Left ventricle myocardium inferior (tissue), 1 donor: ENCODE measurements at regions not wholly inside any gene's neighbourhood (a gene's known extent, or its start where the extent isn't known, plus 50 kb on each side); places are given as distances from the start of the nearest gene placed in this dataset.

Experiments used
- DNase-seq: peaks from one replicate; pipeline ENCODE4 v3.0.0-alpha.2; 2020
- H3K27ac ChIP-seq: fragments of 200-600 bp; replicated peaks from 2 replicates; pipeline ENCODE4 v1.8.0; 2021
- H3K27me3 ChIP-seq: fragments of 200-600 bp; 2 replicates; pipeline ENCODE4 v1.8.0; 2021; ENCODE audit warnings: low read depth
- H3K36me3 ChIP-seq: fragments of 200-600 bp; 2 replicates; pipeline ENCODE4 v1.8.0; 2021
- H3K4me1 ChIP-seq: fragments of 200-600 bp; 2 replicates; pipeline ENCODE4 v1.8.0; 2021
- H3K4me3 ChIP-seq: fragments of 200-600 bp; 2 replicates; pipeline ENCODE4 v1.8.0; 2021; ENCODE audit warnings: mild to moderate bottlenecking, moderate library complexity
- H3K9me3 ChIP-seq: fragments of 200-600 bp; replicated peaks from 2 replicates; pipeline ENCODE4 v1.8.0; 2021
- intact Hi-C: fragments of 100-400 bp; cut with micrococcal nuclease; formaldehyde crosslinking; loops from one replicate; pipeline ENCODE4 v1.11.0; 2022
- TF ChIP-seq, protein P1 (sequence below): fragments of 200-600 bp; IDR thresholded peaks from 2 replicates; pipeline ENCODE4 v1.8.0; 2021; ENCODE audit warnings: antibody characterized with exemption, mild to moderate bottlenecking, borderline replicate concordance
- donor health status: DM: no; HTN: yes; CAD: no; lungs with severe emphysema.

DNA sequence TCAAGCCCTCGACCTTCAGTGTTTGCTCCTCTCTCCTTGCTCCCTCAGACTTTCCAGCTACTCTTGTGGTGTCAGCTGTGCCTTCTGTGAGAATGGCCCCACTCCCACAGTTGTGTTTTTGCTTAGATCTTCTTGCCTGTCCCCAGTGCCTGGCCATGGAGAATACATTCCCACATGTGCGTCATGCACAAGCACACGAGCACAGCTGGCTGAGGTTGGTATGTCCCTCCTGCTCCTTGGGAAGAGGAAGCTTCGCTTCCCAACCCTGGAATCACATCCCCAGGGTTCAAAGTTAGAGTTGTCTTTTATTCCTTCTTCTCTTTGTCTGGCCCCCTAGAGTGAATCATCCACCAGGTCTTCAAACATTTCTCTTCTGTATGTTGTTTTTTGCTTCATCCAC lies 518.6 kb downstream of the CCDC171 start:
- Histone ChIP-seq H3K27me3 (no peaks in the 10 kb centered on the region), H3K9me3 (peaks cover 12% of the 10 kb centered on the region), H3K27ac (no peak overlapping the region), H3K4me3 (no peak overlapping the region), H3K4me1 (no peaks in the 10 kb centered on the region), H3K36me3 (no peaks in the 10 kb centered on the region)
- DNase-seq = no peak
- TF ChIP-seq, protein P1, sequence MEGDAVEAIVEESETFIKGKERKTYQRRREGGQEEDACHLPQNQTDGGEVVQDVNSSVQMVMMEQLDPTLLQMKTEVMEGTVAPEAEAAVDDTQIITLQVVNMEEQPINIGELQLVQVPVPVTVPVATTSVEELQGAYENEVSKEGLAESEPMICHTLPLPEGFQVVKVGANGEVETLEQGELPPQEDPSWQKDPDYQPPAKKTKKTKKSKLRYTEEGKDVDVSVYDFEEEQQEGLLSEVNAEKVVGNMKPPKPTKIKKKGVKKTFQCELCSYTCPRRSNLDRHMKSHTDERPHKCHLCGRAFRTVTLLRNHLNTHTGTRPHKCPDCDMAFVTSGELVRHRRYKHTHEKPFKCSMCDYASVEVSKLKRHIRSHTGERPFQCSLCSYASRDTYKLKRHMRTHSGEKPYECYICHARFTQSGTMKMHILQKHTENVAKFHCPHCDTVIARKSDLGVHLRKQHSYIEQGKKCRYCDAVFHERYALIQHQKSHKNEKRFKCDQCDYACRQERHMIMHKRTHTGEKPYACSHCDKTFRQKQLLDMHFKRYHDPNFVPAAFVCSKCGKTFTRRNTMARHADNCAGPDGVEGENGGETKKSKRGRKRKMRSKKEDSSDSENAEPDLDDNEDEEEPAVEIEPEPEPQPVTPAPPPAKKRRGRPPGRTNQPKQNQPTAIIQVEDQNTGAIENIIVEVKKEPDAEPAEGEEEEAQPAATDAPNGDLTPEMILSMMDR = no peak
- intact Hi-C loops = no loop called here

DNA sequence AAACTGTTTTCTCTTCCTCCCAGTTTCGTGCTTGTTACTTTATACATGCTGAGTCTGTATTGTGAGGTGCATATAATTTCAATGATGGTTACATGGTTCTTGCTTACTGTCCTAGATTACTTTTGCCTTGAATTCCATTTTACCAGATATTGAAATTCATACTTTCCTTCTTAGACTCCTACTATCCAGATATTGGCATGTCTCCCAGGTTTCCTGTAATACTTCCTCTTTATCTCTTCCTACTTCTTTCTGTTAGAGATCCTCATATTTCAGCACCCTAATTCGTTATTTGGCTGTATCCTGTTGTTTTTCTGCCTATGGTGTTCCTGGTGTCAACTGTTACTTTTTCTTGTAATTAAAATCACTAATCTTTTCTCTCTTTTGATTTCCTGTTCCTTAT lies 522.1 kb downstream of the CCDC171 start:
- Histone ChIP-seq H3K27me3 (no peaks in the 10 kb centered on the region), H3K9me3 (peaks cover 10% of the 10 kb centered on the region), H3K4me1 (no peaks in the 10 kb centered on the region), H3K4me3 (no peak overlapping the region), H3K36me3 (no peaks in the 10 kb centered on the region), H3K27ac (no peak overlapping the region)
- TF ChIP-seq, protein P1 = no peak
- no peak for DNase-seq
- intact Hi-C loops = no loop called here

DNA sequence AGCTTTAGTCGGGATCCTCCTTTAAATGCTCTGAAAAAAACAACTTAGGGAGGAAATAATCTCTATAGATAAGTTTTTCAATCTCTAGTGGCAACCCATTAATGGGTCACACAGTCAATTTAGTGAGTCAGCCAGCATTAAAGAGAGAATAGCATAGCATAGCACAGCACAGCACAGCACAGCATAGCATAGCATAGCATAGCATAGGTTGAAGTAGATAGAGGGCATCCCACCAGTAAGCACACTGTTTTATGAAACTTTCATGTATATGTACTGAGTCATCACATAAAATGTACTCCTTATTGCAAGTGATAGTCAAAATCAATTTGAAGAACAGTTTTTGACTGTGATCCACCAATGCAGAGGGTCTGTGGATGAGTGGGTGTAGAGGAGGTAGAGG lies 522.9 kb downstream of the CCDC171 start:
- no peaks in the 10 kb centered on the region for H3K27me3 ChIP-seq
- no peaks in the 10 kb centered on the region for H3K36me3 ChIP-seq
- intact Hi-C loops = no loop called here
- TF ChIP-seq, protein P1 = no peak
- H3K4me1 ChIP-seq = no peaks in the 10 kb centered on the region
- no peak for DNase-seq
- no peak overlapping the region for H3K4me3 ChIP-seq
- no peak overlapping the region for H3K27ac ChIP-seq
- peaks cover 10% of the 10 kb centered on the region for H3K9me3 ChIP-seq

DNA sequence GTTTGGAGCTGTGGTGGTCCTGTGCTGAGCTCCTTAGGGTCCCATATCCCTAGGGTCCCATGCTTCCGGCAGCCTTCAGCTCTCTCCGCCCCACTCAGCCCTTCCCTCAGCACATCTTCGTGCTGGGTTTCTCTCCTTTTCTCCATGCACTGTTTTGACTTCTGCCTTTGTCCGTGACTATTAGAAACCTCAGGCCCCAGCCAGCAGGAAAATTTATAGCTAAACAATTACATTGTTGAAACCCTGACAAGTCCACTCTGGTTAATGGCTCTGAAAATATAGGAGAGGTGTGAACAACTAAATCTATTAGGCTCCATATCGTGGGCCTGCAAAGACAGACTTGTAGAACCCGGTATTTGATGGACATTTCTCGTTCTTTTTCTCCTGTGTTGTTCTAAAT lies 523.7 kb downstream of the CCDC171 start:
- Histone ChIP-seq H3K9me3 (peaks cover 10% of the 10 kb centered on the region), H3K4me1 (no peaks in the 10 kb centered on the region), H3K27me3 (no peaks in the 10 kb centered on the region), H3K4me3 (no peak overlapping the region), H3K36me3 (no peaks in the 10 kb centered on the region), H3K27ac (no peak overlapping the region)
- intact Hi-C loops = no loop called here
- TF ChIP-seq, protein P1 = no peak
- no peak for DNase-seq

DNA sequence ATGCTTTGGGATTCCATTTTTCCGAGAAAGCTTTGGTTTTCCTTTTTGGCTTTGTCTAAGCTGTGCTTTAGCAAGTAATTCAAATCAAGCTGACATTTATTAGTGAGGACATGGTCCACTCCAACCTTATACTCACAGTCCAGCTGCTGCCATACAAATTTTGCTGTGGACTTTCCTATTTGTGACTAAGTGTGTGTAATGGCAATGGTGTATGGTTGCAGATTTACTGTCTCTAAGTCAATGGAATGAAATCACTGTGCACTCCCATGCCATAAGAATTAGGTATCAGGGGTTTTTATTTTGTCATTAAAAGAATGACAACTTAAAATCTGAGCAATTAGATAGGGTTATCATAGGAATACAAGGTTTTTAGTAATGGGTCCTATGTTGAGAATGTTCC lies 530.0 kb downstream of the CCDC171 start:
- peaks cover 15% of the 10 kb centered on the region for H3K9me3 ChIP-seq
- H3K27me3 ChIP-seq = no peaks in the 10 kb centered on the region
- no peaks in the 10 kb centered on the region for H3K4me1 ChIP-seq
- no peak overlapping the region for H3K4me3 ChIP-seq
- no peaks in the 10 kb centered on the region for H3K36me3 ChIP-seq
- intact Hi-C loops = no loop called here
- DNase-seq = no peak
- no peak overlapping the region for H3K27ac ChIP-seq
- TF ChIP-seq, protein P1 = no peak
